ENCODE measurements at regions not wholly inside any gene's neighbourhood (a gene's known extent, or its start where the extent isn't known, plus 50 kb on each side); places are given as distances from the start of the nearest gene placed in this dataset.
A peak's percentile ranks its signal among the peaks of the same experiment; 100 is the strongest.

- Histone ChIP-seq H3K36me3 (ENCODE audit: insufficient read depth, low read length) (no peaks in the 10 kb centered on the region), H3K9me3 (ENCODE audit: control insufficient read depth, insufficient read depth, low read length) (no peaks in the 10 kb centered on the region), H3K9ac (ENCODE audit: low read depth, low read length) (no peak overlapping the region), H3K4me1 (ENCODE audit: insufficient read depth, low read length) (no peaks in the 10 kb centered on the region)
Observed at GRCh38 chr16:50889746-50890145, 147.9 kb downstream of the CYLD start.

GRCh38 chr16:50889276-50889675 is 147.4 kb downstream of the CYLD start:
- Histone ChIP-seq H3K4me1 (ENCODE audit: insufficient read depth, low read length) (no peaks in the 10 kb centered on the region), H3K9ac (ENCODE audit: low read depth, low read length) (no peak overlapping the region), H3K9me3 (ENCODE audit: control insufficient read depth, insufficient read depth, low read length) (no peaks in the 10 kb centered on the region), H3K36me3 (ENCODE audit: insufficient read depth, low read length) (no peaks in the 10 kb centered on the region)

GRCh38 chr16:50888486-50889261 is 146.8 kb downstream of the CYLD start:
- Histone ChIP-seq H3K4me1 (ENCODE audit: insufficient read depth, low read length) (no peaks in the 10 kb centered on the region), H3K9me3 (ENCODE audit: control insufficient read depth, insufficient read depth, low read length) (no peaks in the 10 kb centered on the region), H3K36me3 (ENCODE audit: insufficient read depth, low read length) (no peaks in the 10 kb centered on the region), H3K9ac (ENCODE audit: low read depth, low read length) (no peak overlapping the region)

- no peaks in the 10 kb centered on the region for H3K9me3 ChIP-seq (ENCODE audit: control insufficient read depth, insufficient read depth, low read length)
- H3K36me3 ChIP-seq (ENCODE audit: insufficient read depth, low read length): no peaks in the 10 kb centered on the region
- H3K9ac ChIP-seq (ENCODE audit: low read depth, low read length): no peak overlapping the region
- no peaks in the 10 kb centered on the region for H3K4me1 ChIP-seq (ENCODE audit: insufficient read depth, low read length)
Observed at GRCh38 chr16:50887500-50888298, 145.8 kb downstream of the CYLD start.

GRCh38 chr16:50884066-50884860 is 142.4 kb downstream of the CYLD start:
- H3K9ac ChIP-seq (ENCODE audit: low read depth, low read length): peak overlapping the region; percentile 39; the same call in 1 of the 2 replicates

GRCh38 chr16:50881956-50882355 is 140.1 kb downstream of the CYLD start:
- Histone ChIP-seq H3K36me3 (ENCODE audit: insufficient read depth, low read length) (no peaks in the 10 kb centered on the region), H3K4me1 (ENCODE audit: insufficient read depth, low read length) (no peaks in the 10 kb centered on the region), H3K9me3 (ENCODE audit: control insufficient read depth, insufficient read depth, low read length) (no peaks in the 10 kb centered on the region), H3K9ac (ENCODE audit: low read depth, low read length) (no peak overlapping the region)

More at GRCh38 chr16:50884066-50884860, 142.4 kb downstream of the CYLD start:
- no peaks in the 10 kb centered on the region for H3K36me3 ChIP-seq (ENCODE audit: insufficient read depth, low read length)
- H3K9me3 ChIP-seq (ENCODE audit: control insufficient read depth, insufficient read depth, low read length): no peaks in the 10 kb centered on the region
- no peaks in the 10 kb centered on the region for H3K4me1 ChIP-seq (ENCODE audit: insufficient read depth, low read length)

- Histone ChIP-seq H3K9ac (ENCODE audit: low read depth, low read length) (no peak overlapping the region), H3K9me3 (ENCODE audit: control insufficient read depth, insufficient read depth, low read length) (no peaks in the 10 kb centered on the region), H3K4me1 (ENCODE audit: insufficient read depth, low read length) (no peaks in the 10 kb centered on the region), H3K36me3 (ENCODE audit: insufficient read depth, low read length) (no peaks in the 10 kb centered on the region)
Observed at GRCh38 chr16:50881331-50881830, 139.5 kb downstream of the CYLD start.

- no peaks in the 10 kb centered on the region for H3K36me3 ChIP-seq (ENCODE audit: insufficient read depth, low read length)
- H3K9me3 ChIP-seq (ENCODE audit: control insufficient read depth, insufficient read depth, low read length): no peaks in the 10 kb centered on the region
- H3K4me1 ChIP-seq (ENCODE audit: insufficient read depth, low read length): no peaks in the 10 kb centered on the region
- H3K9ac ChIP-seq (ENCODE audit: low read depth, low read length): no peak overlapping the region
Observed at GRCh38 chr16:50880926-50881325, 139.0 kb downstream of the CYLD start.

GRCh38 chr16:50879873-50880695 is 138.2 kb downstream of the CYLD start:
- no peaks in the 10 kb centered on the region for H3K9me3 ChIP-seq (ENCODE audit: control insufficient read depth, insufficient read depth, low read length)
- H3K4me1 ChIP-seq (ENCODE audit: insufficient read depth, low read length): no peaks in the 10 kb centered on the region
- H3K9ac ChIP-seq (ENCODE audit: low read depth, low read length): peak overlapping the region; percentile 66
- no peaks in the 10 kb centered on the region for H3K36me3 ChIP-seq (ENCODE audit: insufficient read depth, low read length)

GRCh38 chr16:50878966-50879615 is 137.2 kb downstream of the CYLD start:
- Histone ChIP-seq H3K36me3 (ENCODE audit: insufficient read depth, low read length) (no peaks in the 10 kb centered on the region), H3K4me1 (ENCODE audit: insufficient read depth, low read length) (no peaks in the 10 kb centered on the region), H3K9me3 (ENCODE audit: control insufficient read depth, insufficient read depth, low read length) (no peaks in the 10 kb centered on the region), H3K9ac (ENCODE audit: low read depth, low read length) (peak overlapping the region; percentile 66; the same call in 1 of the 2 replicates)

GRCh38 chr16:50878536-50878935 is 136.7 kb downstream of the CYLD start:
- no peaks in the 10 kb centered on the region for H3K36me3 ChIP-seq (ENCODE audit: insufficient read depth, low read length)
- H3K9me3 ChIP-seq (ENCODE audit: control insufficient read depth, insufficient read depth, low read length): no peaks in the 10 kb centered on the region
- H3K4me1 ChIP-seq (ENCODE audit: insufficient read depth, low read length): no peaks in the 10 kb centered on the region
- H3K9ac ChIP-seq (ENCODE audit: low read depth, low read length): peak overlapping the region; percentile 66; the same call in 1 of the 2 replicates

GRCh38 chr16:50876263-50876662 is 134.4 kb downstream of the CYLD start:
- H3K36me3 ChIP-seq (ENCODE audit: insufficient read depth, low read length): no peaks in the 10 kb centered on the region
- no peaks in the 10 kb centered on the region for H3K9me3 ChIP-seq (ENCODE audit: control insufficient read depth, insufficient read depth, low read length)
- H3K9ac ChIP-seq (ENCODE audit: low read depth, low read length): no peak overlapping the region
- no peaks in the 10 kb centered on the region for H3K4me1 ChIP-seq (ENCODE audit: insufficient read depth, low read length)

- no peaks in the 10 kb centered on the region for H3K9me3 ChIP-seq (ENCODE audit: control insufficient read depth, insufficient read depth, low read length)
- no peaks in the 10 kb centered on the region for H3K4me1 ChIP-seq (ENCODE audit: insufficient read depth, low read length)
- H3K36me3 ChIP-seq (ENCODE audit: insufficient read depth, low read length): no peaks in the 10 kb centered on the region
- no peak overlapping the region for H3K9ac ChIP-seq (ENCODE audit: low read depth, low read length)
Observed at GRCh38 chr16:50868577-50868976, 126.7 kb downstream of the CYLD start.

All from ES-I3 (cell line).